ENCODE measurements at regions not wholly inside any gene's neighbourhood (a gene's known extent, or its start where the extent isn't known, plus 50 kb on each side); places are given as distances from the start of the nearest gene placed in this dataset.
"Not testable (repeated sequence)": the region's sequence is repeated elsewhere in the genome, so short reads cannot be mapped to it uniquely, and the experiment has no call there.

DNA sequence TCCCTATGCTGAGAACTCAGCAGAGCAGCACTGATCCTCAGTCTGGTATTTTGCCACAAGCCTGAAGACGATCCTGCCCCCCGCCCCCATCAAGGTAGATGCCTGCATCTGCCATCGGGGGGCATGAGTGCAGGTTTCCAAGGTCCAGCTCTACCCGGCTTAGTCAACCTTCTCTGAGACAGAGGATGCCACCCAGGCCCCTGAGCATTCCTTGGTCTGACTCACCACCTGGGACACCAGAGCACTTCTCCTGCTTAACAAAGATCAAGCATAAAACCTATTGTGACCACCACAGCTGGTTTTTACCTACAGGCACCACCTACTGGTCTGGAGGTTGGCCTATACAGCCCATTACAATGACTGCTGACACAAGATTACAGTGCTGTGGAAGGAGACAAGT lies 1168.1 kb downstream of the PCDH19 start:
- TF ChIP-seq, protein P1, sequence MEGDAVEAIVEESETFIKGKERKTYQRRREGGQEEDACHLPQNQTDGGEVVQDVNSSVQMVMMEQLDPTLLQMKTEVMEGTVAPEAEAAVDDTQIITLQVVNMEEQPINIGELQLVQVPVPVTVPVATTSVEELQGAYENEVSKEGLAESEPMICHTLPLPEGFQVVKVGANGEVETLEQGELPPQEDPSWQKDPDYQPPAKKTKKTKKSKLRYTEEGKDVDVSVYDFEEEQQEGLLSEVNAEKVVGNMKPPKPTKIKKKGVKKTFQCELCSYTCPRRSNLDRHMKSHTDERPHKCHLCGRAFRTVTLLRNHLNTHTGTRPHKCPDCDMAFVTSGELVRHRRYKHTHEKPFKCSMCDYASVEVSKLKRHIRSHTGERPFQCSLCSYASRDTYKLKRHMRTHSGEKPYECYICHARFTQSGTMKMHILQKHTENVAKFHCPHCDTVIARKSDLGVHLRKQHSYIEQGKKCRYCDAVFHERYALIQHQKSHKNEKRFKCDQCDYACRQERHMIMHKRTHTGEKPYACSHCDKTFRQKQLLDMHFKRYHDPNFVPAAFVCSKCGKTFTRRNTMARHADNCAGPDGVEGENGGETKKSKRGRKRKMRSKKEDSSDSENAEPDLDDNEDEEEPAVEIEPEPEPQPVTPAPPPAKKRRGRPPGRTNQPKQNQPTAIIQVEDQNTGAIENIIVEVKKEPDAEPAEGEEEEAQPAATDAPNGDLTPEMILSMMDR (IDR thresholded peaks at IDR 0.05; ENCODE audit: low read depth, low read length): no peak

DNA sequence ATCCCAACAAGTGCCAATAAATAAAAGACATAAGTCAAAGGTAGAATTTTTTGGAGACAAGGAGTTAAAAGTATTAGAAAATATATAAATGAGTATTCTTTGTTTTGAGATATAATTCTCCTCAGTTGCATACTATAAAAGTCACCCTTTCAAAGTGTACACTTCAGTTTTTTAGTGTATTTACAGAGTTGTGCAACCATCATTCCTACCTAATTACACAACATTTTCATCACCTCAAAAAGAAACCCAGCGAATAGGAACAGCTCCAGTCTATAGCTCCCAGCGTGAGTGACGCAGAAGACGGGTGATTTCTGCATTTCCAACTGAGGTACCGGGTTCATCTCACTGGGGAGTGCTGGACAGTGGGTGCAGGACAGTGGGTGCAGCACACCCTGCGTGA lies 1175.7 kb downstream of the PCDH19 start:
- H3K4me3 ChIP-seq (replicated peaks in 1 of 2; ENCODE audit: low read depth in 2 of 2, low read length in 2 of 2); DNase-seq (ENCODE audit: low read depth in 2 of 2): not testable (repeated sequence)

More for the DNA sequence above, 1168.1 kb downstream of the PCDH19 start:
- no peak for DNase-seq (ENCODE audit: low read depth in 2 of 2)
- no peak overlapping the region for H3K4me3 ChIP-seq (replicated peaks in 1 of 2; ENCODE audit: low read depth in 2 of 2, low read length in 2 of 2)

DNA sequence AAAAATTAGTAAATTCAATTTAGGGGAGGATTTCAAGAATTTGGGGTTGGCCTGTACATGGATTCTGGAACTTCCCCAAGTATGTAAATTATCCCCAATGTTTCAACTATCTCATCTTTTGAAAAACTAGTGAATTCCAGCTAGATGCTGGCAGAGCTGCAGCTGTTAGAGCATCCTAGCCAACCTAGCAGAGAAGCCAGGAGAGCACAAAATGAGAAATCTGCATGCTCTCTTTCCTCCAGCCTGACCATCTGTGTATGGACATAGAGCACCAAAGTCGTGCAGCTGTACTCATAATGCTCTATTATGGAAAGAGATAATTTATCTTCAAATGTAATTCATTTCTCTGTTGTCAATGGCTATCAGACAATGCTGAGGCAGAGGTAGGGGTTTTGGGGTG lies 1217.7 kb downstream of the PCDH19 start:
- TF ChIP-seq, protein P1 (IDR thresholded peaks at IDR 0.05; ENCODE audit: low read depth, low read length): no peak
- H3K4me3 ChIP-seq (replicated peaks in 1 of 2; ENCODE audit: low read depth in 2 of 2, low read length in 2 of 2): no peak overlapping the region
- DNase-seq (ENCODE audit: low read depth in 2 of 2): no peak

DNA sequence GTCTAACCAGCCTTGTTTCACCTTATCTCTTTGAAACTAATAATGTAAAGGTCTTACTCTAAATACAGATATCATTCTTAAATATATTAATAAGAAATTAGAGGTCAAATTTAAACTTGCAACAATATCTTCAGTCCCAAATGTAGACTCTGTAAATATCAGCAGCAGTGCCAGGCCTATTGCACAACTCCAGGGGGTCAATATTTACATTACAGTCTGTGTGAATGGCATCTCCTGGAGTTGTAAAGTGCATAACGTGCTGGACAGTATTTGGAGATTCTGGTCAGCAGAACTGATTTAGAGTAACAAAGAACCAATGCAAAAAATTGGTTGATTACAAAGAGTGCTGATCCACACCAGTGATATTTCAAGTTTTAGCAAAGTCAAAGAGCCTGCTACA lies 1225.9 kb downstream of the PCDH19 start:
- TF ChIP-seq, protein P1 (IDR thresholded peaks at IDR 0.05; ENCODE audit: low read depth, low read length): no peak
- no peak for DNase-seq (ENCODE audit: low read depth in 2 of 2)
- no peak overlapping the region for H3K4me3 ChIP-seq (replicated peaks in 1 of 2; ENCODE audit: low read depth in 2 of 2, low read length in 2 of 2)

DNA sequence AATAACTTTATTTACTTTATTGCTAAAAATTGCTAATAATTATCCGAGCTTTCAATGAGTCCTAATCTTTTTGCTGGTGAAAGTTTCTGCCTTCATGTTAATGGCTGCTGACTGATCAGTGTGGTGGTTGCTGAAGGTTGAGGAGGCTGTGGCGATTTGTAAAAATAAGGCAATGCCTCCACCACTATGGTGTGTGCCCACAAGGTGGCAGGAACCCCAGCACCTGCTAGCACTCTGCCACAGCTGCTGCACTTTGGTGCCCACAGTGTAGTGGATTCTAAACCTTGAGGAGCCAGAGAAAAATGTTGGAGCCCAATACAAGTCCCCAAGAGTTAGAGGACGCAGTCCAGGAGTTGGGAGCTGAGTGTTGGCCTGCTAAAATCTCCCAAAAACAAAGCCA lies 1237.1 kb downstream of the PCDH19 start:
- DNase-seq (ENCODE audit: low read depth in 2 of 2): no peak
- TF ChIP-seq, protein P1 (IDR thresholded peaks at IDR 0.05; ENCODE audit: low read depth, low read length): no peak
- H3K4me3 ChIP-seq (replicated peaks in 1 of 2; ENCODE audit: low read depth in 2 of 2, low read length in 2 of 2): no peak overlapping the region

DNA sequence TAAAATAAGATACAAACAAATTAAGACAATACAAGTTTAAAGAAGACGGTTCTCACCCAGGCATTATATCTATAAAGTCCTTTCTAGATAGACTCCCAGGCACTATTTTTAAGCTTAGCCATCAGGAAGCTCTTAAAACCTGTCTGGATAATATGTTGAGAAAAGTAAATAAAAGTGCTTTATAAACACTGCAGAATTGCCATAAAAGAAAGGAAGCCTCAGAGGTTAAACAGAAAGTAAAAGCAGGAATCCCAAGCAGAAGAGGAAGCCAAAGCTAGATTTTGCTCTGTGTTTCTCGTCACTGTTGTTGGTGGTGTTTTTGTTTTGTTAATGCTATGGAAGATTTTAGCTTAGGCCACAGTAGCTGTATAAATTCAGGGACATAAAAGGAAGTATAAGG lies 1267.3 kb downstream of the PCDH19 start:
- DNase-seq (ENCODE audit: low read depth in 2 of 2): no peak
- TF ChIP-seq, protein P1 (IDR thresholded peaks at IDR 0.05; ENCODE audit: low read depth, low read length): no peak
- no peak overlapping the region for H3K4me3 ChIP-seq (replicated peaks in 1 of 2; ENCODE audit: low read depth in 2 of 2, low read length in 2 of 2)

DNA sequence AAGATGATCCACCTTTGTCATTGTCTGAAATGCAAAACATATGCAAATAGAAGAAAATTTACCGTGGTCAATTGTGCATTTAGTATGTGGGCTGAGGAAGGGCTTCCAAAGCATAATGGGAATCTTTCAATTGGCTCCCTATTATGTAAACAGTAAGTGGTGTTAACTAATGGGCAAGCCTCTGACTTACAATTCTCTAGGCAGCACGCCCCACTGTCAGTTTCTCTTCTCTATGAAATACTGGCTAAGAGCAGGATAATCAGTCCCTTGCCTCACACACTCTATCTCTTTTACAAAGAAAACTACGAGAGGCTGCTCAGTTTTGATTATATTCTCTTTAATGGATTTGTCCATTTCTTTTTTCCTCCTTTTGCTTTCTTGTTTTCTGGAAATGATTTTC lies 1272.6 kb downstream of the PCDH19 start:
- H3K4me3 ChIP-seq (replicated peaks in 1 of 2; ENCODE audit: low read depth in 2 of 2, low read length in 2 of 2): no peak overlapping the region
- TF ChIP-seq, protein P1 (IDR thresholded peaks at IDR 0.05; ENCODE audit: low read depth, low read length): no peak
- no peak for DNase-seq (ENCODE audit: low read depth in 2 of 2)
